ENCODE measurements at regions not wholly inside any gene's neighbourhood (a gene's known extent, or its start where the extent isn't known, plus 50 kb on each side); places are given as distances from the start of the nearest gene placed in this dataset.

- TF ChIP-seq CTCF (optimal IDR thresholded peaks at IDR 0.05 in 1 of 3, IDR thresholded peaks at IDR 0.05 in 1 of 3, conservative IDR thresholded peaks at IDR 0.05 in 1 of 3; ENCODE audit: extremely low read depth in 1 of 3, insufficient read depth in 2 of 3, low read length in 3 of 3) (no peak), EZH2 (IDR thresholded peaks at IDR 0.05; ENCODE audit: low read length) (no peak)
Observed at GRCh38 chr14:27390155-27390554, 792.3 kb upstream of the NOVA1 start.

Measured in keratinocyte (primary cell).